ENCODE measurements at regions not wholly inside any gene's neighbourhood (a gene's known extent, or its start where the extent isn't known, plus 50 kb on each side); places are given as distances from the start of the nearest gene placed in this dataset.

DNA sequence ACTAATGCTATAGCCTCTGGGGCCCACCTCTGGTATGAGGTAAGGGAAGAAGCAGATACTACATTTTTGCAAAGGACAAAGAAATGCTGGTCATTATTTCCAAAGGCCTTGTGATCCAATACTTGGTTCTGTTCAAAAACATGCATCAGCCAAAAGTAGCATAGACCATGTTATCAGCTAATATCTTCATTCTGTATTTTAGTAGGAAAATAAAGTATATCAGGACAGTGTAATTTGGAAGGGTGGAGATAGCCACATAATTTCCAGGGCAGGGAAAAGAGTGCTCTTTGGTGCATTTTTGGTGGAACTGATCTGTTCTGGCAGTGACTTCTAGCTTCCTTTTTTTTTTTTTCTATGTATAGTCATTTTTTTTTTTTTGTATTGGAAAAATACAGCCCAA, 258.0 kb upstream of the SOX4 start:
- TF ChIP-seq, protein P1, sequence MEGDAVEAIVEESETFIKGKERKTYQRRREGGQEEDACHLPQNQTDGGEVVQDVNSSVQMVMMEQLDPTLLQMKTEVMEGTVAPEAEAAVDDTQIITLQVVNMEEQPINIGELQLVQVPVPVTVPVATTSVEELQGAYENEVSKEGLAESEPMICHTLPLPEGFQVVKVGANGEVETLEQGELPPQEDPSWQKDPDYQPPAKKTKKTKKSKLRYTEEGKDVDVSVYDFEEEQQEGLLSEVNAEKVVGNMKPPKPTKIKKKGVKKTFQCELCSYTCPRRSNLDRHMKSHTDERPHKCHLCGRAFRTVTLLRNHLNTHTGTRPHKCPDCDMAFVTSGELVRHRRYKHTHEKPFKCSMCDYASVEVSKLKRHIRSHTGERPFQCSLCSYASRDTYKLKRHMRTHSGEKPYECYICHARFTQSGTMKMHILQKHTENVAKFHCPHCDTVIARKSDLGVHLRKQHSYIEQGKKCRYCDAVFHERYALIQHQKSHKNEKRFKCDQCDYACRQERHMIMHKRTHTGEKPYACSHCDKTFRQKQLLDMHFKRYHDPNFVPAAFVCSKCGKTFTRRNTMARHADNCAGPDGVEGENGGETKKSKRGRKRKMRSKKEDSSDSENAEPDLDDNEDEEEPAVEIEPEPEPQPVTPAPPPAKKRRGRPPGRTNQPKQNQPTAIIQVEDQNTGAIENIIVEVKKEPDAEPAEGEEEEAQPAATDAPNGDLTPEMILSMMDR (IDR thresholded peaks at IDR 0.05; ENCODE audit: insufficient read depth, low read depth, low read length) = no peak
- TF ChIP-seq EZH2 (IDR thresholded peaks at IDR 0.05; ENCODE audit: insufficient read depth, low read length) = no peak

Measured in astrocyte (in vitro differentiated cells and primary cell).